Anterior cingulate cortex (tissue), 58 donors: ENCODE measurements at regions not wholly inside any gene's neighbourhood (a gene's known extent, or its start where the extent isn't known, plus 50 kb on each side); places are given as distances from the start of the nearest gene placed in this dataset.

Experiments used
- DNase-seq, 58 donors: peaks; one replicate each; lab custom pipeline; 2025; lab: John Stamatoyannopoulos, UW

- DNase-seq = no peak
These were observed 53.3 kb downstream of the BLID start for GRCh38 chr11:122062763-122063162.

GRCh38 chr11:122059565-122059964, 56.5 kb downstream of the BLID start:
- no peak for DNase-seq

GRCh38 chr11:122050021-122050690, 65.9 kb downstream of the BLID start:
- DNase-seq = no peak

GRCh38 chr11:122048401-122048800, 67.6 kb downstream of the BLID start:
- DNase-seq = no peak

GRCh38 chr11:122046846-122047245, 69.2 kb downstream of the BLID start:
- no peak for DNase-seq

- no peak for DNase-seq
These were observed 69.6 kb downstream of the BLID start for GRCh38 chr11:122046438-122046837.

- DNase-seq = no peak
These were observed 70.8 kb downstream of the BLID start for GRCh38 chr11:122045181-122045586.

- DNase-seq = no peak
These were observed 71.9 kb downstream of the BLID start for GRCh38 chr11:122044086-122044485.

GRCh38 chr11:122042981-122043380, 73.0 kb downstream of the BLID start:
- DNase-seq = no peak

GRCh38 chr11:122040464-122040863, 75.6 kb downstream of the BLID start:
- DNase-seq = no peak

- DNase-seq = no peak
These were observed 77.5 kb downstream of the BLID start for GRCh38 chr11:122038543-122038942.

GRCh38 chr11:122037911-122038310, 78.1 kb downstream of the BLID start:
- DNase-seq = no peak

- DNase-seq = no peak
These were observed 79.5 kb downstream of the BLID start for GRCh38 chr11:122036493-122036892.

GRCh38 chr11:122036018-122036417, 80.0 kb downstream of the BLID start:
- no peak for DNase-seq

- DNase-seq = no peak
These were observed 82.4 kb downstream of the BLID start for GRCh38 chr11:122033631-122034030.

- DNase-seq = no peak
These were observed 82.8 kb downstream of the BLID start for GRCh38 chr11:122033193-122033592.

GRCh38 chr11:122032317-122032716, 83.7 kb downstream of the BLID start:
- DNase-seq = no peak

GRCh38 chr11:122031813-122032212, 84.2 kb downstream of the BLID start:
- no peak for DNase-seq

GRCh38 chr11:122030286-122030685, 85.7 kb downstream of the BLID start:
- DNase-seq = no peak

- no peak for DNase-seq
These were observed 87.5 kb downstream of the BLID start for GRCh38 chr11:122028545-122028944.

GRCh38 chr11:122028036-122028435, 88.0 kb downstream of the BLID start:
- DNase-seq = no peak

- DNase-seq = no peak
These were observed 90.3 kb downstream of the BLID start for GRCh38 chr11:122025757-122026156.

- DNase-seq = no peak
These were observed 91.7 kb downstream of the BLID start for GRCh38 chr11:122024278-122024677.
